Right lobe of liver (tissue), 6 donors: ENCODE measurements at regions not wholly inside any gene's neighbourhood (a gene's known extent, or its start where the extent isn't known, plus 50 kb on each side); places are given as distances from the start of the nearest gene placed in this dataset.

Source experiments
- ATAC-seq, 4 donors: fragments of 200-7000 bp; cut with Tn5 transposase; one replicate each; pipeline ENCODE4 v1.9.1; 2020; ENCODE audit warnings: mild to moderate bottlenecking in 4 of 4, moderate library complexity in 4 of 4
- DNase-seq, 3 donors: peaks; one replicate each; pipeline ENCODE4 v3.0.0-alpha.2; 2020
- H3K27ac ChIP-seq, 3 donors: fragments of 200-600 bp; one replicate each; pipeline ENCODE4 v1.8.0; 2022
- H3K27me3 ChIP-seq, 2 donors: fragments of 200-600 bp; one replicate each; pipeline ENCODE4 v1.8.0; 2022
- H3K36me3 ChIP-seq, 4 donors: fragments of 200-600 bp; sonication (generic) in 1 of 4; one replicate each; pipeline versions ENCODE4 v1.5.1 to v1.8.0; 2017 to 2022; ENCODE audit warnings: control low read depth in 1 of 4
- H3K4me1 ChIP-seq, 4 donors: fragments of 200-600 bp; sonication (generic) in 1 of 4; one replicate each; pipeline versions ENCODE4 v1.5.1 to v1.8.0; 2017 to 2022; ENCODE audit warnings: control low read depth in 1 of 4
- H3K4me3 ChIP-seq, 3 donors: fragments of 200-600 bp; one replicate each; pipeline ENCODE4 v1.8.0; 2022
- H3K9me3 ChIP-seq, 4 donors: fragments of 200-600 bp; sonication (generic) in 1 of 4; one replicate each; pipeline versions ENCODE4 v1.5.1 to v1.8.0; 2017 to 2022; ENCODE audit warnings: control low read depth in 1 of 4
- POLR2A ChIP-seq: fragments of 450-650 bp; IDR thresholded peaks from one replicate; pipeline ENCODE4 v1.6.1; 2017; ENCODE audit warnings: antibody characterized with exemption, mild to moderate bottlenecking
- WGBS: methylation state at CpG from one replicate; pipeline ENCODE4 v1.1.6; 2018; ENCODE audit warnings: low coverage, low lambda C conversion rate; ENCODE audit not compliant: insufficient coverage; ENCODE audit errors: missing lambda C conversion rate; 5-methylcytosine and 5-hydroxymethylcytosine counted together
- intact Hi-C, 2 donors: fragments of 100-400 bp; cut with DNase I; formaldehyde crosslinking; loops; one replicate each; pipeline versions ENCODE4 v1.11.2 to v1.14.1; 2022
- TF ChIP-seq, protein P1 (sequence below), 4 donors: fragments of 200-600 bp in 3 of 4; fragments of 450-650 bp in 1 of 4; IDR thresholded peaks; one replicate each; pipeline versions ENCODE4 v1.5.1 to v1.8.0; 2016 to 2022; ENCODE audit warnings: antibody characterized with exemption in 4 of 4, mild to moderate bottlenecking in 2 of 4
- donor health status: DM: no; HTN: yes; CAD: no.
- donor health status: DM: no; HTN: no; CAD: no.
- donor health status: DM: no; HTN: no; CAD: no.
- donor health status: DM: no; HTN: yes; CAD: no.
- donor health status: DM: no; HTN: yes; CAD: no.

- Histone ChIP-seq H3K4me3 (no peak overlapping the region), H3K9me3 (no peaks in the 10 kb centered on the region), H3K36me3 (no peaks in the 10 kb centered on the region), H3K27ac (no peak overlapping the region), H3K4me1 (no peaks in the 10 kb centered on the region), H3K27me3 (no peaks in the 10 kb centered on the region)
- DNase-seq: no peak
- no peak for TF ChIP-seq POLR2A
- TF ChIP-seq, protein P1, sequence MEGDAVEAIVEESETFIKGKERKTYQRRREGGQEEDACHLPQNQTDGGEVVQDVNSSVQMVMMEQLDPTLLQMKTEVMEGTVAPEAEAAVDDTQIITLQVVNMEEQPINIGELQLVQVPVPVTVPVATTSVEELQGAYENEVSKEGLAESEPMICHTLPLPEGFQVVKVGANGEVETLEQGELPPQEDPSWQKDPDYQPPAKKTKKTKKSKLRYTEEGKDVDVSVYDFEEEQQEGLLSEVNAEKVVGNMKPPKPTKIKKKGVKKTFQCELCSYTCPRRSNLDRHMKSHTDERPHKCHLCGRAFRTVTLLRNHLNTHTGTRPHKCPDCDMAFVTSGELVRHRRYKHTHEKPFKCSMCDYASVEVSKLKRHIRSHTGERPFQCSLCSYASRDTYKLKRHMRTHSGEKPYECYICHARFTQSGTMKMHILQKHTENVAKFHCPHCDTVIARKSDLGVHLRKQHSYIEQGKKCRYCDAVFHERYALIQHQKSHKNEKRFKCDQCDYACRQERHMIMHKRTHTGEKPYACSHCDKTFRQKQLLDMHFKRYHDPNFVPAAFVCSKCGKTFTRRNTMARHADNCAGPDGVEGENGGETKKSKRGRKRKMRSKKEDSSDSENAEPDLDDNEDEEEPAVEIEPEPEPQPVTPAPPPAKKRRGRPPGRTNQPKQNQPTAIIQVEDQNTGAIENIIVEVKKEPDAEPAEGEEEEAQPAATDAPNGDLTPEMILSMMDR (IDR thresholded peaks at IDR 0.05): no peak
- intact Hi-C loops: no loop called here
- WGBS: 60% methylated on average over 3 of the region's 3 CpGs
- ATAC-seq: peak in 1 of 4 donors; percentile 68
These were observed 408.1 kb downstream of the GATA3 start for GRCh38 chr10:8462565-8462964.

DNA sequence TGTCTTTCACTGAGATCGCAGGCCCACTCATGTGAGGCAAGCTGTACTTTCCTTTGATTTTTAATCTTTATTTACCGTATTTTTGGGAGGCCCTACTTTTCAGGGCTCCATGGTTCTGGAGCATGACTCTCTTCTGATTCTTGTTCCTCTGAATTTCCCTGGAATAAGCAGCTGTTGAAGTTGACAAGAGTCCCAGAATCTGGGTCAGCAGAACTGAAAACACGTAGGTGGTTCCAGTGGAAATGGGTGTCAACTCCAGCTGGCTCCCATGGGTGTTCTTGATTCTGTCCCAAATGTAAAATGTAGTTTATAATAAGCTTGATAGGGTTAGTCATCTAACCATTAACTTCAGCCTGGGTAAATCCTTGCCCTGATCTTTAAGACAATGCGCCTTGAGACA, 409.4 kb downstream of the GATA3 start:
- intact Hi-C loops: no loop called here
- Histone ChIP-seq H3K27ac (no peak overlapping the region), H3K4me1 (no peaks in the 10 kb centered on the region), H3K36me3 (no peaks in the 10 kb centered on the region), H3K27me3 (no peaks in the 10 kb centered on the region), H3K4me3 (no peak overlapping the region), H3K9me3 (no peaks in the 10 kb centered on the region)
- no peak for DNase-seq
- WGBS: 58% methylated on average over 4 of the region's 4 CpGs
- ATAC-seq: no peak
- TF ChIP-seq, protein P1 (IDR thresholded peaks at IDR 0.05): no peak
- no peak for TF ChIP-seq POLR2A

GRCh38 chr10:8468477-8468876, 414.0 kb downstream of the GATA3 start:
- intact Hi-C loops: no loop called here
- no peak for ATAC-seq
- Histone ChIP-seq H3K27ac (no peak overlapping the region), H3K27me3 (no peaks in the 10 kb centered on the region), H3K36me3 (no peaks in the 10 kb centered on the region), H3K9me3 (no peaks in the 10 kb centered on the region), H3K4me3 (no peak overlapping the region), H3K4me1 (no peaks in the 10 kb centered on the region)
- WGBS: 74% methylated on average over 2 of the region's 3 CpGs
- no peak for DNase-seq
- TF ChIP-seq POLR2A: no peak
- TF ChIP-seq, protein P1 (IDR thresholded peaks at IDR 0.05): no peak

- no peak for TF ChIP-seq POLR2A
- TF ChIP-seq, protein P1 (IDR thresholded peaks at IDR 0.05): peak in 1 of 4 donors; percentile 21
- Histone ChIP-seq H3K27ac (no peak overlapping the region), H3K4me1 (no peaks in the 10 kb centered on the region), H3K36me3 (no peaks in the 10 kb centered on the region), H3K4me3 (no peak overlapping the region), H3K27me3 (no peaks in the 10 kb centered on the region), H3K9me3 (no peaks in the 10 kb centered on the region)
- ATAC-seq (peak in 1 of 4 donors; percentile 66), DNase-seq (no peak)
- 34% methylated on average over 2 of the region's 2 CpGs for WGBS
- intact Hi-C loops: no loop called here
These were observed 418.7 kb downstream of the GATA3 start for GRCh38 chr10:8473205-8473604.

DNA sequence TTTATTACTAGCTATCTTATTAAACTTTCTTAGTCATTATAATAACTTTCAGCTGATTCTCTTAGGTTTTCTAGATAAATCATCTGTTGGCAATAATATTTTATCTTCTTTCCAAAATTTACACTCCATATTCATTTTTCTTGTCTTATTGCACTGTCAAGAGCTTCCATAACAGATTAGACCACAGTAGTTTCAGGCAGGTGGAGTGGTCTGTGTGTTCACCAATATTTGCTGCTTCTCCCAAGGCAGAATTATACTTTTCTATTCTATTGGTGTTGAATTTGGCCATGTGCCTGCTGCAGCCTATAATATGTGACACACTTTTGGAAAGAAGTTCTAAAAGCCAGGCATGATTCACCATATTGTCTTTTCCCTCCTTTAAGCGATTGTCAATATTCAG, 422.8 kb downstream of the GATA3 start:
- intact Hi-C loops: no loop called here
- H3K4me3 ChIP-seq: no peak overlapping the region
- no peaks in the 10 kb centered on the region for H3K27me3 ChIP-seq
- ATAC-seq: no peak
- H3K4me1 ChIP-seq: no peaks in the 10 kb centered on the region
- H3K36me3 ChIP-seq: no peaks in the 10 kb centered on the region
- WGBS: 25% methylated on average over 1 of the region's 1 CpG
- no peak overlapping the region for H3K27ac ChIP-seq
- DNase-seq: no peak
- H3K9me3 ChIP-seq: no peaks in the 10 kb centered on the region
- TF ChIP-seq, protein P1 (IDR thresholded peaks at IDR 0.05): no peak
- no peak for TF ChIP-seq POLR2A
